Endothelial cell (in vitro differentiated cells): ENCODE measurements at regions not wholly inside any gene's neighbourhood (a gene's known extent, or its start where the extent isn't known, plus 50 kb on each side); places are given as distances from the start of the nearest gene placed in this dataset.

Source experiments
- DNase-seq: peaks from one replicate; pipeline ENCODE4 v3.0.0; 2021; ENCODE audit warnings: low spot score
- H3K27ac Mint-ChIP-seq: one replicate; pipeline ENCODE4 v1.8.0; 2021; ENCODE audit warnings: mixed read lengths, inconsistent platforms; ENCODE audit not compliant: unreplicated experiment
- H3K27me3 Mint-ChIP-seq: one replicate; pipeline ENCODE4 v1.8.0; 2021; ENCODE audit warnings: mild to moderate bottlenecking, moderate library complexity, mixed read lengths, inconsistent platforms; ENCODE audit not compliant: unreplicated experiment
- H3K36me3 Mint-ChIP-seq: one replicate; pipeline ENCODE4 v1.8.0; 2021; ENCODE audit warnings: mild to moderate bottlenecking, low read depth, mixed read lengths, inconsistent platforms; ENCODE audit not compliant: unreplicated experiment
- H3K4me1 Mint-ChIP-seq: one replicate; pipeline ENCODE4 v1.8.0; 2021; ENCODE audit warnings: mild to moderate bottlenecking, mixed read lengths, inconsistent platforms; ENCODE audit not compliant: unreplicated experiment
- H3K4me3 Mint-ChIP-seq: one replicate; pipeline ENCODE4 v1.8.0; 2021; ENCODE audit warnings: mild to moderate bottlenecking, mixed read lengths, inconsistent platforms; ENCODE audit not compliant: unreplicated experiment
- H3K9me3 Mint-ChIP-seq: one replicate; pipeline ENCODE4 v1.8.0; 2021; ENCODE audit warnings: mixed read lengths, inconsistent platforms; ENCODE audit not compliant: unreplicated experiment
- TF ChIP-seq, protein P1 (sequence below): fragments of 200-600 bp; sonication (generic); IDR thresholded peaks from one replicate; pipeline ENCODE4 v1.5.0; 2021; ENCODE audit warnings: antibody characterized with exemption; ENCODE audit not compliant: unreplicated experiment

GRCh38 chr6:19107468-19107867, 720.3 kb downstream of the RNF144B start:
- H3K9me3 Mint-ChIP-seq, result no peaks in the 10 kb centered on the region
- DNase-seq, result no peak

GRCh38 chr6:19121521-19121920, 715.6 kb upstream of the ID4 start:
- Mint-ChIP-seq H3K4me1 (no peaks in the 10 kb centered on the region), H3K27me3 (no peaks in the 10 kb centered on the region), H3K36me3 (no peaks in the 10 kb centered on the region), H3K4me3 (no peak overlapping the region), H3K9me3 (no peaks in the 10 kb centered on the region), H3K27ac (no peak overlapping the region)
- TF ChIP-seq, protein P1, sequence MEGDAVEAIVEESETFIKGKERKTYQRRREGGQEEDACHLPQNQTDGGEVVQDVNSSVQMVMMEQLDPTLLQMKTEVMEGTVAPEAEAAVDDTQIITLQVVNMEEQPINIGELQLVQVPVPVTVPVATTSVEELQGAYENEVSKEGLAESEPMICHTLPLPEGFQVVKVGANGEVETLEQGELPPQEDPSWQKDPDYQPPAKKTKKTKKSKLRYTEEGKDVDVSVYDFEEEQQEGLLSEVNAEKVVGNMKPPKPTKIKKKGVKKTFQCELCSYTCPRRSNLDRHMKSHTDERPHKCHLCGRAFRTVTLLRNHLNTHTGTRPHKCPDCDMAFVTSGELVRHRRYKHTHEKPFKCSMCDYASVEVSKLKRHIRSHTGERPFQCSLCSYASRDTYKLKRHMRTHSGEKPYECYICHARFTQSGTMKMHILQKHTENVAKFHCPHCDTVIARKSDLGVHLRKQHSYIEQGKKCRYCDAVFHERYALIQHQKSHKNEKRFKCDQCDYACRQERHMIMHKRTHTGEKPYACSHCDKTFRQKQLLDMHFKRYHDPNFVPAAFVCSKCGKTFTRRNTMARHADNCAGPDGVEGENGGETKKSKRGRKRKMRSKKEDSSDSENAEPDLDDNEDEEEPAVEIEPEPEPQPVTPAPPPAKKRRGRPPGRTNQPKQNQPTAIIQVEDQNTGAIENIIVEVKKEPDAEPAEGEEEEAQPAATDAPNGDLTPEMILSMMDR, result no peak
- DNase-seq, result no peak

More at GRCh38 chr6:19107468-19107867, 720.3 kb downstream of the RNF144B start:
- Mint-ChIP-seq H3K27me3 (no peaks in the 10 kb centered on the region), H3K27ac (no peak overlapping the region), H3K36me3 (no peaks in the 10 kb centered on the region), H3K4me3 (no peak overlapping the region), H3K4me1 (no peaks in the 10 kb centered on the region)
- TF ChIP-seq, protein P1, result no peak

DNA sequence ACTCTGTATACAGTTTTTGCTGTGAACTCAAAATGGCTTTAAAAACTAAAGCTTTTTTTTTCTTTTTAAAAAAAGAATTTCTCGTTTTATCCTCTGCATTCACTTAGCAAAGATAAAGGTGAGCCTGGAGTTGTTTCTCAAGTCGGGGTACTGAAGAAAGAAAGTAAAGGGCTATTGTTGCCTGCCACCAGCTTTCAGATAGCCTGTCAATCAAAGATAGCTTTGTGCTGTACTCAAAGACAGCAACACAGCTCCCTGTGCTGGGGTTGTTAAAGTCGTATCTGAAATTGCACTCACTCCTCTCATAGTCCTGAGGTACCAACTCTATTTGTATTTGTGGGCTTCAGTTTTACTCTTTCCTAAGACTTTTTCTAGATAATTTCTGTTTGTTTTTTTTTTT, 710.1 kb upstream of the ID4 start:
- H3K4me3 Mint-ChIP-seq, result no peak overlapping the region
- no peak overlapping the region for H3K27ac Mint-ChIP-seq
- DNase-seq, result no peak
- no peaks in the 10 kb centered on the region for H3K9me3 Mint-ChIP-seq
- H3K36me3 Mint-ChIP-seq, result no peaks in the 10 kb centered on the region
- no peaks in the 10 kb centered on the region for H3K27me3 Mint-ChIP-seq
- TF ChIP-seq, protein P1, result no peak
- no peaks in the 10 kb centered on the region for H3K4me1 Mint-ChIP-seq

DNA sequence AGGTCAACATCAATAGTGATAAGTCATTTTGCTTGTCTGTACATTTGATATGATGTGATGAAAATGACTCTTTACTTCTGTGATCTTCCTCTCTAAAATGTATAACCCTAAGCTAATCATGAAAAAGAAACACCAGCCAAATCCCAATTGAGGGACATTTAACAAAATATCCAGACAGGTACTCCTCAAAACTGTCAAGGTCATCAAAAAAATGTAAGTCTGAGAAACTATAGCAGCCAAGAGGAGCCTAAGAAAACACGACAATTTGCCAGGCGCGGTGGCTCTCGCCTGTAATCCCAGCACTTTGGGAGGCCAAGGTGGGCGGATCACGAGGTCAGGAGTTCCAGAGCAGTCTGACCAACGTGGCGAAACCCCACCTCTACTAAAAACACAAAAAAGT, 708.5 kb upstream of the ID4 start:
- no peaks in the 10 kb centered on the region for H3K9me3 Mint-ChIP-seq
- DNase-seq, result no peak
- H3K36me3 Mint-ChIP-seq, result no peaks in the 10 kb centered on the region
- no peak overlapping the region for H3K27ac Mint-ChIP-seq
- TF ChIP-seq, protein P1, result no peak
- no peaks in the 10 kb centered on the region for H3K27me3 Mint-ChIP-seq
- H3K4me1 Mint-ChIP-seq, result no peaks in the 10 kb centered on the region
- no peak overlapping the region for H3K4me3 Mint-ChIP-seq

GRCh38 chr6:19135706-19136105, 701.5 kb upstream of the ID4 start:
- no peak for DNase-seq
- H3K4me1 Mint-ChIP-seq, result peaks cover 6% of the 10 kb centered on the region
- no peaks in the 10 kb centered on the region for H3K27me3 Mint-ChIP-seq
- H3K27ac Mint-ChIP-seq, result no peak overlapping the region
- H3K36me3 Mint-ChIP-seq, result no peaks in the 10 kb centered on the region
- TF ChIP-seq, protein P1, result no peak
- H3K4me3 Mint-ChIP-seq, result no peak overlapping the region
- no peaks in the 10 kb centered on the region for H3K9me3 Mint-ChIP-seq
